GM12873 (cell line): ENCODE measurements at regions not wholly inside any gene's neighbourhood (a gene's known extent, or its start where the extent isn't known, plus 50 kb on each side); places are given as distances from the start of the nearest gene placed in this dataset.

ENCODE experiments used
- CTCF ChIP-seq: IDR thresholded peaks from 2 replicates; pipeline ENCODE4 v1.5.1; 2012; ENCODE audit warnings: low read depth, mild to moderate bottlenecking, moderate library complexity, low read length, control low read depth; ENCODE audit not compliant: insufficient read depth; ENCODE audit errors: missing control alignments

- TF ChIP-seq CTCF: no peak
These were observed 488.0 kb downstream of the AJAP1 start for GRCh38 chr1:5142389-5142788.

- no peak for TF ChIP-seq CTCF
These were observed 487.3 kb downstream of the AJAP1 start for GRCh38 chr1:5141750-5142149.

GRCh38 chr1:5140962-5141361 is 486.6 kb downstream of the AJAP1 start:
- no peak for TF ChIP-seq CTCF

- no peak for TF ChIP-seq CTCF
These were observed 485.7 kb downstream of the AJAP1 start for GRCh38 chr1:5140136-5140535.

GRCh38 chr1:5129746-5130355 is 475.4 kb downstream of the AJAP1 start:
- TF ChIP-seq CTCF: no peak

GRCh38 chr1:5125208-5125607 is 470.8 kb downstream of the AJAP1 start:
- TF ChIP-seq CTCF: no peak

GRCh38 chr1:5120559-5120958 is 466.1 kb downstream of the AJAP1 start:
- no peak for TF ChIP-seq CTCF
